SW480 (cell line): ENCODE measurements at regions not wholly inside any gene's neighbourhood (a gene's known extent, or its start where the extent isn't known, plus 50 kb on each side); places are given as distances from the start of the nearest gene placed in this dataset.

Source experiments
- DNase-seq: peaks from one replicate; pipeline ENCODE4 v3.0.0-alpha.2; 2016; ENCODE audit warnings: low spot score

DNA sequence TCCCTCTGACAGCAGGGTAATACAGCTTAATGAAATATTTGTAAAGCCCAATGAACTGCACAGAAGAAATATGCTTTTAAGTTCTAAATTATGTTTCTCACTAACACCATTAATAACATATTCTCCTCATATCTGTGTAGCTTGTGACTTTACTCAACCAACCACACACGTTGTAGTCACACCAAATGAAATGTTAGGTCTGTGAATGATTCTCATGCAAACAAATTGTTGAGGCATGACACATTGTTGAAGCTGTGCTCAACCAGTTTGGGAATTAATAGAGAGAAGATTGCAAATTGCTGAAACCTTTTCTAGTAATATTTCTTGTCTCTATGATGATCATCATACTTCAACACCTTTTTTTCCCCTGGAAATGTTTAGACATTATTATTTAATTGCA is 645.9 kb downstream of the PCDH7 start:
- DNase-seq = no peak

DNA sequence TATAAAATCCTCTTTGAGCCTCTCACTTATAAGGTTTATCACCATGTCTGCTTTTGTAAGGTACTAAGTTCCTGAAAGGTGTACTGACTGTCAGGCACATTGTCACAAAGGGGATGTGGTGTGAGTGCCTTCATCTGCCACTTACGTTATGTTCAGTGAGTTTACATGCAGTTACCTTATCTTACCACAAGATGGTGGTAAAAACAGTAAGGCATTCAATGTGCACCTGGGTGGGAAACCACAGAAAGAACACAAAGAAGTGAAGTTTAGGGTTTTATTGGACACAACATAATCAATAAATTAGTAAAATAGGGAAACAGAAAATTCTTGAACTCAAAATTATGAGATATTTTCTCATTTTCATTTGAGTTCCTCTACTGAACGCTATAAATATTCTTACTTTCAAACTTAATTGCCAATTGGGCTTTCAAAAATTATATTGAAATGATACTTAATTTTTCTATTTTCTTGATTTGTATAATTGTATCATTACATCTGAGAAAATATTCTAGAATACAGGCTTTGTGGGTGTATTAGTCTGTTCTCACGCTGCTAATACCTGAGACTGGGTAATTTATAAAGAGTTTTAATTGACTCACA is 650.8 kb downstream of the PCDH7 start:
- peak; percentile 22 for DNase-seq

DNA sequence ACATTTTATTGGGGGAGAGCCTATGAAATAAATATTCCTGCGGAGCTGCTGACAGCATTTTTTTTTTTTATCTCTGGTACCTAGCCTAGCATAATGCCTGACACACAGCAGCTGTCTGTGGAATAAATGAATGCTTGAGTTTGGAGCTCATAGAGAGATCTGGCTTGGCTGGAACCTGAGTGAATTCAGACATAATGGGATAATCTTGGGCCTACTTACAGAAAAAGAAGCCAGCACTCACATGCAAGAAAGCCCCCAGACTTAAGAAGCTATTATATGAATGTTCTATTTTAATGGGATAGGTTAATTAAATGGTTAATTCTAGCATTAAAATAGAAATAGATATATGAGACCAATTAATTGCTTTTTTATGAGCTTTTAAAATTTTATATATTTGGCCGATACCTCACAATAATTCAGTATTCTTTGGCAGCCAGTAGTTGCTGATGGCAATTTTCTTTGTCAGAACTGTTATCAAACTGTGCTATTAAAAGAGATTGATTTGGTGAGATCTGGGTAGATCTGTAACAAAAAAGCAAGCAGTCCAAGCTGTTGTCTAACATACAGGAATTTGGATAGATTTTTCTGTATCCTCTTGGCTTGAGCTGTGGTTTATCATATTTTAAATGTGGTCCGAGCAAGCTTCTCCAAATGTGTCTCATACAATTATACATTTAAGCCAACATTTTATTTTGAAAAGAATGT is 654.2 kb downstream of the PCDH7 start:
- no peak for DNase-seq

DNA sequence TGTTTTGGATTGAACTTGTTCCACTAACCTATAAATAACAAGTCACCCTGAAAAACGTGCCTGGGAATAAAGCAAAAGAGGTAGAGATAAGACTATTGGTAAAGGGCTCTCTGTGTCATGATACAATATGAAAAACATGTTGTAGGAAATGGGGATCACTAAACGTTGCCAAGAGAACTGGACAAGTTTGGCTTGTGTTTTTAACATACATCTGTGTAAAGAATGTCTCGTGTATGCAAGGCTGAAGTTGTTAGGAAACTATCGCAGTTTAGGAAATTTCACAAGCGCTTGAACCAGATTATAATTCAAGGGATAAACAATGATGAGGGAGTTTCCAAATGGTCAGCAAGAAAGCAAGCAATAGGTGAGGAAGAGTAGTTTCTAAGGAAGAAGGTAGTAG is 655.8 kb downstream of the PCDH7 start:
- no peak for DNase-seq

DNA sequence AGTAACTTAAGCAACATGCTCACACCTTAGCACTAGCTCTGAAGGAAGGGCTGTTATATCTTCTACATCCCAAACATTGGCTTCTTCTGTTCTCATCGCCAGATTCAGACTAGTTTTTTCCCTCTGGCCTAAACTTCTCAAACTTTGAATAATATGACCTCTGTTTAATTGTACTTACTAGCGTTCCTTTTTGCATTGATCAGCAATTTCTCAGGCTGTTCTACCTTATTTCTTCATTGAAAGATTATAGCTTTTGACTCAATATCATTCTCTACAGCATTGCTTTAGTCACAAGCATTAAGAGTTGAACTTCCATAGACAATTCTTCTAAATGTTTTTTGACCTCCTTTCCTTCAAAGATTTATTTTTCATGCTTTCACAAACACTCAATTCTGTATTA is 659.2 kb downstream of the PCDH7 start:
- DNase-seq = no peak

DNA sequence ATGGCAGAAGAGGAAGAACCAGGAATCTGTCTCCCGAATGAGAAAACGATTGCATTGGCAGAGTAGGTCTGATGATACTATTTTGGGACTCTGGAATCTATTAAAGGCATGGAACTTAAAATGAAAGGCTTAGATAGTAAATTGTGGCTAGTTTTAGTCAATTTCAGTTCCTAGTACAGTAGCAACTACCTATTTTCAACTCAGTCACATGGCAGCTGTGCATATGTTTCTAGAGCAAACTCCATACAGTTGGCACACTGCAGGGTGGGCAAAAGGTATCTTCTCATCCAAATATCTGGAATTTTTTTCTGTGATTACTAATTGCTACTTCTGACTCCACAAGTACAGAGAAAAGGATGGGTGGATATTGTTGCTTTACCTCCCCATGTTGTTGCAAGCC is 663.6 kb downstream of the PCDH7 start:
- no peak for DNase-seq

DNA sequence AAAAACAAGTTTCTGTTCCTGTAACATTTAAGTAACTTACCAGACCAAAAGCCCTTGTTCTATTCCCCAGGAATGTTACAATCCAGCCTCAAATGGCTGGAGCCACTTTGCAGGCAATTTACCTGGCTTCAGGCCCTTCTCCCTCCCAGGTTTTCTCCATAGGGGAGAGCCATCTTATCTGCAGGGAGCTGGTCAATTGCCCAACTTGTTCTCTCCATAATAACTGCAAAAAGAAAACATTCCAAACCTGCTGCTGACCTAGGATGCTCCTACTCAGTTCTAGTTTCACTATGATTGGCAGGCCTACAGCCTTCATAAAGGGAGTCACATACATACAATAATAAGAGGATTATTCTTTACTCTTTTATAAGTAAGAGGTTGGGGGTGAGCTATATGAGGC is 670.7 kb downstream of the PCDH7 start:
- no peak for DNase-seq

DNA sequence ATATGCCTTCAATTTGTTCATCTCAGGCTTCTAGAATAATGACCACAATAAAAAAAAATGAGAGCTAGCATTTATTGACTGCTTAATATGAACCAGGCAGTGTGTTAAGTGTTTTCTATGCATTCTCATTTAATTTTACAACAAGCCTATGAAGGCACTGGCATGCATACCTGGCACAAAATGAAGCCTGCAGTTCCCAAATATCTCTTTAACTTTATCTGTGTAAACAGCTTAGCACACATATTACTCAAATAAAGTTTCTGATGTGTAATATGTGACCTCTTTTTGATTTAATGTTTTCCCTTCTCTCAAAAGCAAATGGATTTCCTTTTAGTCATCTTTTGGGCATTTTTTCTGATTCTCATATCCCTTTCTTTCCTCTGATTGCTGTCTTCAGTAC is 671.8 kb downstream of the PCDH7 start:
- DNase-seq = no peak

DNA sequence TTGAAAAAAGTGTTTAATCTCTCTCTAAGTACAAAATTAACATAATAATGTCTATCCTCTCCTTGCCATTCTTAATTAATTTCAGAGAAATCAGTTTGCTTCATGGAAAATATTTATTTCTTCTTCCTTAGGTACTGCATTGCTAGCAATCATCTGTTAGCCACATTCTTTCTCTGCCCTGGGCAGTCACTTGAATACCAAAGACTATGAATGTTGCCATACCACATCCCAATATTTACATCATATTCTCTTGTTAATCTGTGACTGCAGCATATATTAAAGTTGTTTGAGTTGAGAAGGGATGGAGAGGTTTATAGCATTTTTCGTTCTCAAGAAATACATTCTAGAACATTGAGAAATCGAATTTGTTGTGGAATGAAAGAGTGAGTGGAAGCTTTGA is 672.8 kb downstream of the PCDH7 start:
- no peak for DNase-seq

DNA sequence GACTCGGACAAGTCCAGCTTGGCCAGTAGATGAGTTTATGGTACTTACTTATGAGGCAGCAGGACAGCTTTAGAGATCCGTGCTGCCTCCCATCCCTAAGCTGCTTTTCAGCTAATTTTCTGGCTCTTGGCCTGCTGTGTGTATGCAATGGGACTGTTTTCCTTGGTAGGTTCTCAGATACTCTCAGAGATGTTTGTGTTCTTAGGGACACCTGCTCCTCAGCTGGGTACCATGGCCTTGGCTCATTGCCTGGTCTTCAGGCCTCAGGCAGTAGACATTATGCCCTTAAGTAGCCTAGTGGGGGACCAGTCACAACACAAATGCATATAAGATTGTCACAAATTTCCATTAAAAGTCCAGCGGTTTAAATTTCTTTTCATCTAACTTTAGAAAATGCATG is 688.0 kb downstream of the PCDH7 start:
- no peak for DNase-seq

DNA sequence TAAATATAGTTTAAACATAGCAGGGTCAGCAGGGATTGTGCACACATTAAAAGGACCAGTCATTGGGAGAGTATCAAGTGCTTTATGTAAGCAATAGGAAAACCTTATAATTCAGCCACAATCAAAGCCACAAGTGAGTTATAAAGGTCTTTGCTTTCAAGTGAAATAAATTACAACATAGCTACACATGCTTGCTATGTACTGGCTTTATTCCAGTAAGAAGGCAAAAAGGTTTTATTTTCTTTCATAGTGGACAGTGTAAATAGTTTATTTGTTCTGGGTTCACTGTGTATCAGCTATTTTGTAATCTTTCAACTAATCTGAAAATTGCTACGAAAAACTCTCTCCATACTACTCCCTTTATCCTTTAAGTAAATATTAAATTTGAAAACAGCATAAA is 691.4 kb downstream of the PCDH7 start:
- no peak for DNase-seq

DNA sequence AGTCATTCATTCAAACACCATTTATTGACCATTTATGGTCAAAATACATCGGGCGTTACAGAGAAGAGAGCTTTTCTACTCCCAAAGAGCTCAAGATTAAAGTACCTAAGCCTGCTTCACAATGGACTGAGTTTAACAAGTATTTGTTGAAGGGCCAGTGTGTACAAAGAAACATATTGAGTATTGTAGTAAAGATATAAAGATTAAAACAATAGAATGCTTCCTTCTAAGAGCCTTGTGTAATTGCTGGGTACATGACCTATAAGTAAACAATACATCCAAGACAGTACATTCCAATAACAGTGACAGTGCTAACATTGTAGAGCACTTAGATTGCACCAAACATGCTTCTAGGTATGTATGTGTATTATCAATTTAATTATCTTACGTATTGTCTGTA is 695.5 kb downstream of the PCDH7 start:
- DNase-seq = no peak

DNA sequence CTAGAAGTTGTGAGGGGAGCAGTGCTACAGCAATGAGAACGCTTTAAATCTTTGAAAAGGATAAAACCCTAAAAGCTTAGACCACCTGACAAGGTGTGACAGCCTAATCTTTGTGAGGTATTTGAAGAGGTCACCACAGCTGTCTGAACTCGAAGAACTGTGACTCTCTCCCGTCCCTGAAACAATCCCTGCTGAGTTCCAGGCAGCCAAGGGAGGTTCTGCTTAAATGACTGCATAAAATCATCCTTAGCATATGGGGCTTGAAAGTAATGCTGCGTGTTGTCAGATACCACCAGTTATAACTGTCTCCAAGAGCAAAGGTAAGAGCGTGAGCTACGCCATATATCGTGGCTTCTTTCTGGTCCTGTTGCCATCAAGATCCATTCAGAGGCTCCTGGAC is 696.3 kb downstream of the PCDH7 start:
- DNase-seq = no peak

DNA sequence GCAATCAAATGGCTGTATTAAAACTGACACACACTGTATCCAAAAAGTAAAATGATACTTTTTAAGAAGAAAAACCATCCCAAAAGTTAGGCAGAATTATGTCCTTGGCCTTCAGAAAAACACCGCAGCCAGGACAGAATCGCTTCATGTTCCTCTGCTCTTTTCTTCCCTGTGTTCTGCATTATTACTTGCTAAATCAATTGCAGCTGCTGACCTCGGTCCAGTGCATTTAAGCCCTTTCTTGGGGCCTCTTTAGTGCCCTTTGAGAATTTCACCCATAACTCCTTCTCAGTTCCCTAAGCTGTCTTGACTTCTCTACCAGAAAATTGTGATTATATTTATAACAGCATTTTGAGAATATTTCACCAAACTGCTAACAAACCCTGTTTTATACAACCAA is 696.9 kb downstream of the PCDH7 start:
- DNase-seq = no peak

DNA sequence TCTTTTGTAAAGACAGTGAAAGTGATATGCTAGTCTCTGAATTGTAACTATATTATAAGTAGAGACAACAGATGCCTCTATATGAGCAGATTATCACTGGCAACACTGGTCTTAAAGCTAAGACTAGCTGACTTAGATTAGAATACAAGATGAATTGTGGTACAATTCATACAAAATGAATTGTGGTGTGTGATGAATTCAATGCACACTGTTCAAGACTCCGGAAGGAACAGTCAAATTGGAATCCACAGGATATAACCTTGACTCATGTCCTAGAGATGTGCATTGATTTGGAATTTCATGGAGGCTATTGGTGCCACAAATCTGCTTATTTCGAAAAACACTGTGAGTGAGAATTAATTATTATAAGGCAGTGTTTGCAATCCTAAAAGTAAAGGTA is 701.8 kb downstream of the PCDH7 start:
- DNase-seq = no peak

DNA sequence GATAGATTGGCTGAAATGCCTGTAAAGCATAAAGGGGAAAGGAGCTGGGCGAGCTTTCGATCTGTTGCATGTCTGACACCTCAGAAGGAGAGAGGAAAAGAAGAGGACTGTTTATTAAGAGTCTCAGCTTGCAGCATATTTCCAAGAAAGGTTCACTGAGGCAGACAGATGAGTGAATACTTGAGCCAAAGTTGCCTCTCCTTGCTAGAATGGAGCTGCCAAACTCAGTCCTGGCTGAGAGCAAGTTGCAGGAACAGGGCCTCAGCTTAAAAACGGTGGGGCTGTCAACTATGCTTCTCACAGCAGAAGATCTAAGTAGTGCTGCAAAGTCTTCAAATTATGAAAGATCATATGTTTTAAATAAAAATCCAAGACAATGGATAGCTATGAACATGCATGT is 707.5 kb downstream of the PCDH7 start:
- DNase-seq = no peak

DNA sequence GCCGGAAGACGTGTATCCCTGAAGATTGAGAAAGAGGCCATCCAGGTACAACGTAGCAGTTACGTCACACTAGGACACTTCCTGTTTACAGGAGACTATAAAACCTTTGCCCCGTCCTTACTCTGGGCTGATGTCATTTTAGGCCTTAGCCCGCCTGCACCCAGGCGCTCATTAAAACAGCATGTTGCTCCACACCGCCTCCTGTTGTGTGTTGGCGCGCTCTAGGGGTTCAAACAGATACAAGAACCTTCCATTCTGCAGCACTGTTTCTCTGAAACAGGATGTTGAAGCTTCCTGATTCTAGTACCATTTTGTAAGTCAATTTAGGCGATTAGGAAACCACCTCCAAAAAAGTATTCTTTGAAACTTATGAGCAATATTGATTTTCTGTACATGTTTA is 722.1 kb downstream of the PCDH7 start:
- DNase-seq = no peak

DNA sequence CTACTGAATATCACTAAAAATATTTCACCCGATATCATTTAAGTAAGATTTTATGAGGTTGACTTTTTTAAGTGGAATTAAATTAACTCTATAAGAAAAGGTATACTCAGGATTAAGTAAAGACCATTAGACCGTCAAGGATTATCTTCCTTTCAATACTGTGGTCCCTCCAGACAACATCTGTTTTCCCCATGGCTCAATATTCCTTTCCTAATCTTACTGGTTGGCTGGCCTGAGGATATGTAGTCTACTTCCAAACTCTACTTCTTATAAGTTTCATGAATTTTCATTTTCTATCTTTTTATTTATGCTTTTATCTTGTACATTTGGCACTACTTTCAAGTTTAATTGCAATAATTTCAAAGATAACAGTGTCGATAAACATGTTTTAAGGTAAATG is 725.4 kb downstream of the PCDH7 start:
- no peak for DNase-seq

DNA sequence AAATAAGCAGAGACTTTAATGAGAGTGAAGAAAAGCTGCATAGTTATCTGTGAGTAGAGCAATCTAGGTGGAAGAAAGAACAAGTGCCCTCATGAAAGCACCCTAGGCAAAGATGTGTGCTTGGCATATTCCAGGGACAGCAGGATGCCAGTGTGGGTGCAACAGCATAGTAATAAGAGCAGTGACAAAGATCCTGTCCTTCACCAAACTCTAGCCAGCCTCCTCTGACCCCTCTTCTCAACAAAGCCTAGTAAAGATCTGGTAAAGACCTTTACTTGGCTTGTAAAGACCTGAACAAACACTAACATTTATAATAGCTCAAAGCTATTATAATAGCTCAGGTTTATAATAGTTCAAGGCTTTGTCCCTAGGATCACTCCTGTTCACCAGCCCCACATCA is 735.4 kb downstream of the PCDH7 start:
- DNase-seq = no peak

DNA sequence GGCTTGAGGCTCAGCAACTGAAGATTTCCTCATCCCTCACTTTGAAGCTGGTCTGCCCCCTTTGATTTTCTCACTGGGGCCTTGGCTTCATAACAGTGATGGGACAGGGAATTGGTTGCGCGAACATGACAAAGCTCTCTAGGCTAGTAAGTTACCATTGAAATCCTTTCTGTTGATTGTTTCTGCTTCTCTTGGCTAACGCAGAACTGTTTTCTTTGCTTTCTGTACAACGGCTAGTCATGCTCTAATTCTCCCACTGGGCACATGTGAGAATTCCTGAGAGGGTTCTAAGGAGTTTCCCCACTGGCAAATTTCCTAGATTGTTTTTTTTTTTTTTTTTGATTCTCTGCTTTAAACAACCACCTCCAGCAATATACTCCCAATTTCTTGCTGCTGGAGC is 738.6 kb downstream of the PCDH7 start:
- DNase-seq = no peak

DNA sequence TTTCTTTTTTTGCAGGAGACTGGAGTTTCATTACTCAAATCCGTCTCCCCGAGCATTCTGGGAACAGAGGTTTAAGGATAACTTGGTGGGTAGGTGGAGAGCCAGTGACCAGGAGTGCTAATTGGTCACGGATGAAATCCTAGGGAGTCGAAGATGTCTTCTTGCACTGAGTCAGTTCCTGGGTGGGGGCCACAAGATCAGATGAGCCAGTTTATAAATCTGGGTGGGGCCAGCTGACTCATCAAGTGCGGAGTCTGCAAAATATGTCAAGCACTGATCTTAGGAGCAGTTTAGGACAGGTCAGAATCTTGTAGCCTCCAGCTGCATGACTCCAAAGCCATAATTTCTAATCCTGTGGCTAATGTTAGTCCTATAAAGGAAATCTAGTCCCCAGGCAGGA is 741.3 kb downstream of the PCDH7 start:
- DNase-seq = no peak

DNA sequence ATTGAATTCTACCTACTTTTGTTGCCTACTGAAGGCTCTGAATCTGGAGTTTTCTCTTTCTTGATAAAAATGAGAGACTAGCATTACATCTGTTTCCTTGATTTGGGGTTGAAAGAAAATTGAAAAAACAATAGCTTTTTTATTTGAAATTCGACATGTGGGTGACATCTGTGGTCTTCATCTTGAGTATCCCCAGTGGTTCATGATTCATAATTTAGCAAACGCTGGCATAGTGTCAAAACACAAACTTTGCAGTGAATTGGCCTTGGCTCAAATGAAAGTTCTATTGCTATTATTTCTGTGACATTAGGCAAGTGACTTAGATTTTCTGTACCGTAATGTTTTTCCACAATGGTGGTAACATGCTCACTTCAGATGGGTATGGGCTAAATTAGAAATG is 747.6 kb downstream of the PCDH7 start:
- no peak for DNase-seq

DNA sequence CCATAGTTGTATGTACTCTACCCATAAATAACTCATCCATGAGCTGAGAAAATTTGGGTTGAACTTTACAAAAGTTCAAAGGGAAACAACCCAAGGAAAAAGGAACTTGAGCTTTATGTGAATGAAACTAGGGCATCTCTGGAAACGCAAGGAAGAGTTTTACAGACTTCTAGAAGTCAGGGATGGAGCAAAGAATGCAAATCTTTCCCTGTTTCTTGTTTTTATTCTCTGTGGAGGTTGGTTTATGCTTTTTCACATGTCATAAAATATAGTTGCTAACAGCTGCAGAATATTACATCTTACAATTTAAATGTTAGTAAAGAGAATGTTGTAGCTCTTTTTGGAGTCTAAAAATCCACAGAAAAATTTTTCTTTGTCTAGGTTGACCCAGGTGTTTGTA is 754.1 kb downstream of the PCDH7 start:
- DNase-seq = no peak

DNA sequence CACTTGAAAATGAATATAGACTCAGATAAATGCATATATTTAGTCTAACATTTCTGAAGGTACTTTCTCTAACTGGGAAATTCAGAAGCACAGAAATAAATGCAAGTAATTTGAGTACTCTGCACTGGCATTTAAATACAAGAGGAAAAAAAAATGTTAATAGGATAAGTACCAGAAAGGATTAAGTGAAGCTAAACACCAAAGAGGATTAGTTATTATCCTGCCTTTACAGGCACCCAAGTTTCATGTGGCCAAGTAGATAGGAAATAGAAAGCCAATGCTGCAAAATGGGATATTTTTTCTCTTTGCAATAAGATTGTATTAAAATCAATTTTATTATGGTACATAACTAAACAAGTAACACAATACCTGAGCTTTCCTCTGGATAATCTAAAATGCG is 762.5 kb downstream of the PCDH7 start:
- no peak for DNase-seq
